GM12873 (cell line): ENCODE measurements at regions not wholly inside any gene's neighbourhood (a gene's known extent, or its start where the extent isn't known, plus 50 kb on each side); places are given as distances from the start of the nearest gene placed in this dataset.

Experiments used
- CTCF ChIP-seq: IDR thresholded peaks from 2 replicates; pipeline ENCODE4 v1.5.1; 2012; ENCODE audit warnings: low read depth, mild to moderate bottlenecking, moderate library complexity, low read length, control low read depth; ENCODE audit not compliant: insufficient read depth; ENCODE audit errors: missing control alignments

- TF ChIP-seq CTCF, result no peak
Observed at GRCh38 chr5:166088389-166089039, 2202.9 kb upstream of the WWC1 start.

GRCh38 chr5:166091931-166092330, 2199.5 kb upstream of the WWC1 start:
- TF ChIP-seq CTCF, result no peak

DNA sequence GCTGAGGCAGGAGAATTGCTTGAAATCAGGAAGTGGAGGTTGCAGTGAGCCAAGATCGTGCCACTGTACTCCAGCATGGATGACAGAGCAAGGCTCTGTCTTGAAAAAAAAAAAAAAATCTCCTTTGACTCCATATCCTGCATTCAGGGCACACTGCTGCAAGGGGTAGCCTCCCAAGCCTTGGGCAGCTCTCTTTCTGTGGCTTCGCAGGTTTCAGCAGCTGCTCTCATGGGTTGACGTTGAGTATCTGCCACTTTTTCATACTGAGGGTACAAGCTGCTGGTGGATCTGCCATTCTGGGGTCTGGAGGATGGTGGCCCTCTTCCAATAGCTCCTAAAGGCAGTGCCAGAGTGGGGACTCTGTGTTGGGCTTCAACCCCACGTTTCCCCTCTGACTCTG, 2198.1 kb upstream of the WWC1 start:
- TF ChIP-seq CTCF, result no peak

DNA sequence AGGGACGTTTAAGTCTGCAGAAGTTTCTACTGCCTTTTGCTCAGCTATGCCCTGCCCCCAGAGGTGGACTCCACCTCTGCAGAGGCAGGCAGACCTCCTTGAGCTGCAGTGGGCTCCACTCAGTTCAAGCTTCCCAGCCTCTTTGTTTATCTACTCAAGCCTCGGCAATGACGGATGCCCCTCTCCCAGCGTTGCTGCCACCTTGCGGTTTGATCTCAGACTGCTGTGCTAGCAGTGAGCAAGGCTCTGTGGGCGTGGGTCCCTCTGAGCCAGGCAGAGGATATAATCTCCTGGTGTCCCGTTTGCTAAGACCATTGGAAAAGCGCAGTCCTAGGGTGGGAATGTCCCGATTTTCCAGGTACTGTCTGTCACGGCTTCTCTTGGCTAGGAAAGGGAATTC, 2188.5 kb upstream of the WWC1 start:
- no peak for TF ChIP-seq CTCF

GRCh38 chr5:166111021-166111420, 2180.4 kb upstream of the WWC1 start:
- TF ChIP-seq CTCF, result no peak

- no peak for TF ChIP-seq CTCF
Observed at GRCh38 chr5:166117072-166118066, 2174.1 kb upstream of the WWC1 start.

GRCh38 chr5:166119506-166119905, 2171.9 kb upstream of the WWC1 start:
- TF ChIP-seq CTCF, result no peak
